ENCODE measurements at regions not wholly inside any gene's neighbourhood (a gene's known extent, or its start where the extent isn't known, plus 50 kb on each side); places are given as distances from the start of the nearest gene placed in this dataset.

- TF ChIP-seq CTCF (IDR thresholded peaks at IDR 0.05; ENCODE audit: insufficient read depth, low read depth, low read length) (no peak), EZH2 (IDR thresholded peaks at IDR 0.05; ENCODE audit: insufficient read depth, low read length) (no peak)
Measured at GRCh38 chr11:86119077-86119476, 50.2 kb upstream of the PICALM start.
